Endothelial cell of umbilical vein (primary cell): ENCODE measurements at regions not wholly inside any gene's neighbourhood (a gene's known extent, or its start where the extent isn't known, plus 50 kb on each side); places are given as distances from the start of the nearest gene placed in this dataset.

ENCODE experiments used
- BruUV-seq: library from RNA; stranded (reverse); fragments of 400-500 nt; replicated peaks from 2 replicates; lab custom pipeline; 2021; lab: Mats Ljungman, UMichigan
- CTCF ChIA-PET: fragments of 300-600, 350-600 bp; sonication (Branson Sonifier 250); formaldehyde crosslinking; loops from one replicate; lab custom pipeline; 2021; ENCODE audit warnings: antibody characterized with exemption, inconsistent platforms; lab: Charles Lee
- POLR2A ChIA-PET: fragments of 300-600, 350-600 bp; sonication (Branson Sonifier 250); formaldehyde crosslinking; loops from one replicate; lab custom pipeline; 2021; ENCODE audit warnings: antibody characterized with exemption, inconsistent platforms; lab: Charles Lee
- DNase-seq: peaks from one replicate; pipeline ENCODE4 v3.0.0-alpha.2; 2011; ENCODE audit warnings: low read depth, low spot score
- FAIRE-seq: peaks from 2 replicates; lab custom pipeline; 2011; peaks lifted over from hg19 to GRCh38; lab: Jason Lieb, UNC
- H2AFZ ChIP-seq: 2 replicates; pipeline ENCODE4 v1.6.0; 2012; ENCODE audit warnings: low read depth, low read length, control low read depth, inconsistent platforms
- H3K27ac ChIP-seq: 2 replicates; pipeline ENCODE4 v1.5.1; 2011; ENCODE audit warnings: low read depth, mild to moderate bottlenecking, control low read depth, low read length, moderate library complexity; ENCODE audit not compliant: insufficient read depth
- H3K27me3 ChIP-seq, 2 experiments: 2 replicates each; pipeline versions ENCODE4 v1.6.0 to v1.6.1; 2011; ENCODE audit warnings: low read length in 2 of 2, mixed read lengths in 1 of 2; ENCODE audit not compliant: control insufficient read depth in 2 of 2, insufficient read depth in 2 of 2
- H3K36me3 ChIP-seq, 2 experiments: 2 replicates in 1 of 2; 3 replicates in 1 of 2; pipeline ENCODE4 v1.5.1; 2011; ENCODE audit warnings: low read length in 2 of 2, mild to moderate bottlenecking in 1 of 2, moderate library complexity in 1 of 2; ENCODE audit not compliant: control insufficient read depth in 2 of 2, insufficient read depth in 2 of 2; ENCODE audit errors: extremely low read depth in 1 of 2
- H3K4me1 ChIP-seq: 3 replicates; pipeline ENCODE4 v1.5.1; 2011; ENCODE audit warnings: mild to moderate bottlenecking, low read length; ENCODE audit not compliant: control insufficient read depth, insufficient read depth; ENCODE audit errors: extremely low read depth
- H3K4me2 ChIP-seq: 2 replicates; pipeline ENCODE4 v1.6.1; 2011; ENCODE audit warnings: low read length, control low read depth, mixed read lengths; ENCODE audit not compliant: insufficient read depth
- H3K4me3 ChIP-seq, 3 experiments: fragments of 200-600 bp in 1 of 3; sonication (generic), shearing (Covaris generic) in 1 of 3; replicated peaks in 1 of 3; 2 replicates each; pipeline ENCODE4 v1.5.1; 2011 to 2016; ENCODE audit warnings: control low read depth in 3 of 3, low read length in 3 of 3, mild to moderate bottlenecking in 2 of 3, inconsistent platforms in 1 of 3, low read depth in 1 of 3, moderate library complexity in 1 of 3; ENCODE audit not compliant: insufficient read depth in 1 of 3
- H3K79me2 ChIP-seq: 2 replicates; pipeline ENCODE4 v1.6.0; 2012; ENCODE audit warnings: low read length, inconsistent platforms; ENCODE audit not compliant: control insufficient read depth, insufficient read depth
- H3K9ac ChIP-seq: replicated peaks from 2 replicates; pipeline ENCODE3; 2011; ENCODE audit warnings: low read length, control low read depth; ENCODE audit not compliant: insufficient read depth; ENCODE audit errors: extremely low read depth
- H3K9me1 ChIP-seq: replicated peaks from 3 replicates; pipeline ENCODE4 v1.6.0; 2011; ENCODE audit warnings: mild to moderate bottlenecking, low read length; ENCODE audit not compliant: control insufficient read depth, insufficient read depth; ENCODE audit errors: extremely low read depth
- H3K9me3 ChIP-seq: replicated peaks from 2 replicates; pipeline ENCODE4 v1.5.1; 2012; ENCODE audit warnings: low read length, inconsistent platforms; ENCODE audit not compliant: control insufficient read depth, insufficient read depth
- H4K20me1 ChIP-seq: replicated peaks from 2 replicates; pipeline ENCODE3; 2011; ENCODE audit warnings: mild to moderate bottlenecking, low read length; ENCODE audit not compliant: control insufficient read depth, insufficient read depth; ENCODE audit errors: extremely low read depth
- EZH2 ChIP-seq: IDR thresholded peaks from 2 replicates; pipeline ENCODE4 v1.6.1; 2012; ENCODE audit warnings: borderline replicate concordance, low read depth, mild to moderate bottlenecking, moderate library complexity, low read length, inconsistent platforms; ENCODE audit not compliant: severe bottlenecking
- FOS ChIP-seq: IDR thresholded peaks from 2 replicates; pipeline ENCODE4 v1.6.1; 2011; ENCODE audit warnings: mild to moderate bottlenecking, low read length, moderate library complexity, borderline replicate concordance; ENCODE audit not compliant: insufficient read depth
- GATA2 ChIP-seq: IDR thresholded peaks from 2 replicates; pipeline ENCODE4 v1.7.0; 2011; ENCODE audit warnings: low read depth, mild to moderate bottlenecking, moderate library complexity, mixed read lengths, low read length; ENCODE audit not compliant: insufficient read length, insufficient read depth
- JUN ChIP-seq: IDR thresholded peaks from 2 replicates; pipeline ENCODE4 v1.6.1; 2011; ENCODE audit warnings: borderline replicate concordance, low read depth; ENCODE audit not compliant: insufficient read length, insufficient read depth
- MYC ChIP-seq: IDR thresholded peaks from one replicate; pipeline ENCODE4 v1.6.1; 2011; ENCODE audit warnings: mild to moderate bottlenecking, low read depth, low read length
- POLR2A ChIP-seq: IDR thresholded peaks from 2 replicates; pipeline ENCODE4 v1.6.1; 2012; ENCODE audit warnings: low read depth, mild to moderate bottlenecking, control low read depth, low read length
- POLR2AphosphoS5 ChIP-seq: IDR thresholded peaks from 2 replicates; pipeline ENCODE4 v1.6.1; 2012; ENCODE audit warnings: low read depth, mild to moderate bottlenecking, control low read depth, low read length, moderate library complexity; ENCODE audit not compliant: insufficient read depth
- dilution Hi-C: fragments of 300-500 bp; cut with MboI; formaldehyde crosslinking; loops from one replicate; pipeline ENCODE4 v1.15.0; 2019; ENCODE audit warnings: low sequenced_read_pairs; ENCODE audit not compliant: extremely low pct_ligation_motif_present
- intact Hi-C: fragments of 100-400 bp; cut with micrococcal nuclease; formaldehyde crosslinking; loops from one replicate; pipeline ENCODE4 v1.10.0; 2022
- TF ChIP-seq, protein P1 (sequence below), 2 donors: IDR thresholded peaks; 1 replicate in 1 of 2; 2 replicates in 1 of 2; pipeline ENCODE4 v1.5.1; 2011; ENCODE audit warnings: low read length in 2 of 2, mild to moderate bottlenecking in 2 of 2, moderate library complexity in 2 of 2, control low read depth in 1 of 2, inconsistent platforms in 1 of 2, low read depth in 1 of 2; ENCODE audit not compliant: insufficient read depth in 1 of 2; ENCODE audit errors: extremely low read depth in 1 of 2
- TF ChIP-seq, protein P2 (sequence below): IDR thresholded peaks from 2 replicates; pipeline ENCODE4 v1.6.1; 2011; ENCODE audit not compliant: insufficient read depth, insufficient read length

DNA sequence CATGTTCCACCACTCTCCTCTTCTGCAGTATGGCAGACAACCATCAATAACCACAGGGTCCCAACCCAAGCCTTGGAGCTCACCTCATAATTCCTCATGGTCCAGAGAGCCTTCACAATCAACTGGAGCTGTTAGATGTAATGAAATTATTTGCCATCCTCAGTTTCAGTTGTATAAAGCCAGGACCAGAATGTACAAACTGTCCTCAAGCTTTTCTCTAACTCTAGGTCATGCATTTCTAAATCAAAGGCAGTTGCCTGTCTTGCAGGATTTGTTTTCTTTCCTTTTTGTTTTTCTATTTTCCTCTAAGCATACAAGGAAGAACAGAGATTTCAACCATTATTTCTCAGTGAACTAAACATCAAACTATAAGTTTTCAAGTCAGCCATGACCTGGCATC lies 182.5 kb upstream of the SERP2 start:
- Histone ChIP-seq H3K27me3 (no peaks in the 10 kb centered on the region), H3K9me1 (no peaks in the 10 kb centered on the region), H2AFZ (no peak overlapping the region), H3K4me1 (no peaks in the 10 kb centered on the region), H3K9me3 (no peaks in the 10 kb centered on the region), H4K20me1 (no peaks in the 10 kb centered on the region), H3K79me2 (no peaks in the 10 kb centered on the region), H3K36me3 (no peaks in the 10 kb centered on the region), H3K9ac (no peak overlapping the region), H3K27ac (no peak overlapping the region), H3K4me2 (no peak overlapping the region), H3K4me3 (no peak overlapping the region)
- CTCF ChIA-PET, result interaction anchor here (0.6 to 3.9 kb wide), 37 partner anchors 10 to 286 kb away, joined by 3 to 121 read pairs (median 4); no protein-coding TSS in a partner anchor
- FAIRE-seq (no peak), DNase-seq (no peak)
- dilution Hi-C loops (no loop called here), intact Hi-C loops (loop anchor here (1.0 to 5.0 kb wide), 8 partner anchors 52 to 284 kb away; no protein-coding TSS in a partner anchor)
- BruUV-seq, result no TSS peak
- TF ChIP-seq JUN (no peak), GATA2 (no peak), MYC (no peak), POLR2AphosphoS5 (no peak), EZH2 (no peak), FOS (no peak), POLR2A (no peak)
- TF ChIP-seq, protein P1, sequence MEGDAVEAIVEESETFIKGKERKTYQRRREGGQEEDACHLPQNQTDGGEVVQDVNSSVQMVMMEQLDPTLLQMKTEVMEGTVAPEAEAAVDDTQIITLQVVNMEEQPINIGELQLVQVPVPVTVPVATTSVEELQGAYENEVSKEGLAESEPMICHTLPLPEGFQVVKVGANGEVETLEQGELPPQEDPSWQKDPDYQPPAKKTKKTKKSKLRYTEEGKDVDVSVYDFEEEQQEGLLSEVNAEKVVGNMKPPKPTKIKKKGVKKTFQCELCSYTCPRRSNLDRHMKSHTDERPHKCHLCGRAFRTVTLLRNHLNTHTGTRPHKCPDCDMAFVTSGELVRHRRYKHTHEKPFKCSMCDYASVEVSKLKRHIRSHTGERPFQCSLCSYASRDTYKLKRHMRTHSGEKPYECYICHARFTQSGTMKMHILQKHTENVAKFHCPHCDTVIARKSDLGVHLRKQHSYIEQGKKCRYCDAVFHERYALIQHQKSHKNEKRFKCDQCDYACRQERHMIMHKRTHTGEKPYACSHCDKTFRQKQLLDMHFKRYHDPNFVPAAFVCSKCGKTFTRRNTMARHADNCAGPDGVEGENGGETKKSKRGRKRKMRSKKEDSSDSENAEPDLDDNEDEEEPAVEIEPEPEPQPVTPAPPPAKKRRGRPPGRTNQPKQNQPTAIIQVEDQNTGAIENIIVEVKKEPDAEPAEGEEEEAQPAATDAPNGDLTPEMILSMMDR (IDR thresholded peaks at IDR 0.05; ENCODE audit: extremely low read depth in 1 of 2, insufficient read depth in 1 of 2, low read depth in 1 of 2, low read length in 2 of 2), result no peak
- TF ChIP-seq, protein P2, sequence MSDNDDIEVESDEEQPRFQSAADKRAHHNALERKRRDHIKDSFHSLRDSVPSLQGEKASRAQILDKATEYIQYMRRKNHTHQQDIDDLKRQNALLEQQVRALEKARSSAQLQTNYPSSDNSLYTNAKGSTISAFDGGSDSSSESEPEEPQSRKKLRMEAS, result no peak
- POLR2A ChIA-PET, result interaction anchor here (1.2 to 3.1 kb wide), 2 partner anchors 245 to 246 kb away, joined by 5 to 15 read pairs; no protein-coding TSS in a partner anchor
